D341Med (cell line): ENCODE measurements at regions not wholly inside any gene's neighbourhood (a gene's known extent, or its start where the extent isn't known, plus 50 kb on each side); places are given as distances from the start of the nearest gene placed in this dataset.
"Not testable (repeated sequence)": the region's sequence is repeated elsewhere in the genome, so short reads cannot be mapped to it uniquely, and the experiment has no call there.

Experiments
- DNase-seq: peaks from one replicate; pipeline ENCODE4 v3.0.0; 2012; ENCODE audit warnings: low spot score

DNA sequence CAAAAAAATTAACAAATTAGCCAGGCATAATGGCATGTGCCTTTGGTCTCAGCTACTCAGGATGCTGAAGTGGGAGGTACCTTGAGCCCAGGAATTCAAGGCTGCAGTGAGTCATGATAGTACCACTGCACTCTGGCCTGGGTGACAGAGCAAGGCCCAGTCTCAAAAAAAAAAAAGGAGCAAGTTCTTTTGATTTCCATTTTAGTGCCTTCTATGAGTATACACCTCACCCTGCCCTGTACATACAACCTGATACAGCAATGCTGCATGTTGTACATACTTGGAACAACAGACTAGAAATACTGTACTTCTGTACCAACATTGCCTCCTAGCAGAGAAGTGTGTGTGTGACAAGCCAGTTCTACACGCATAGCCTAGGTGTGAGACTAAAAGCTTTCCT lies 97.3 kb upstream of the CARMIL1 start:
- DNase-seq, result no peak

DNA sequence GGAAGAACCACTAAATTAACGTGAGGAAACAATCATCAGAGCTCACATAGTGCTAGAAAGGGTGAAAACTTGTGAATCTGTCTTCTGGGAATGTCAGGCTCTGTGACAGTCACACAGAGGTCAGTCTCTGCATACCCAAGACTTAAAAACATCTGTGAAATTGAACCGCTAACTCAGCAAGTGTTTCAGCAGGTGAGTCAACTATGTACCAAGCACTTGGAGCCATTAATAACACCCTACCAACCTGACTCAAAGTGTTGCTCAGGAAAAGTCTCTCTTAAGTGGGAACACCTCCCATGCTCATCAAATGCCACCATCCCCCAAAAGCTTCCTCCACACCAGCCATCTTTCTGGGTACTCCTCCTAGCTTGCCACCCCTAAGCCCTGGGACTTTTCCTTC lies 92.3 kb upstream of the CARMIL1 start:
- no peak for DNase-seq

DNA sequence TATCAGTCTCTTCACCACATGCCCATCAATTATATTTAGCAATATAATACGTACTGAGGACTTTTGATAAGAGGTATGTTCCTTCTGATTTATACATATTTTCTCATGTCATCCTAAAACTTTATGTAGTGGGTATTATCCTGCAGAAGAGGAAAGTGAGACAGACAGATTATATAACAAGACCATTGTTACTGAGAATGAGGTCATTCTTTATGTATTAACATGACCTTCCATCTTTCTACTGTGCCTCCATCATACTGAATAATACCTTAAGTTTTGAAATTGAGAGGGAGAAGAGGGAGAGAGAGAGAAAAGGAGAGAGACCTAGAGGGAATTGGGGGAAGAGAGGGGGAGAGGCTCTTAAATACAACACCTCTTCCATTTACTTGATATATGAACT lies 90.9 kb upstream of the CARMIL1 start:
- DNase-seq, result no peak

DNA sequence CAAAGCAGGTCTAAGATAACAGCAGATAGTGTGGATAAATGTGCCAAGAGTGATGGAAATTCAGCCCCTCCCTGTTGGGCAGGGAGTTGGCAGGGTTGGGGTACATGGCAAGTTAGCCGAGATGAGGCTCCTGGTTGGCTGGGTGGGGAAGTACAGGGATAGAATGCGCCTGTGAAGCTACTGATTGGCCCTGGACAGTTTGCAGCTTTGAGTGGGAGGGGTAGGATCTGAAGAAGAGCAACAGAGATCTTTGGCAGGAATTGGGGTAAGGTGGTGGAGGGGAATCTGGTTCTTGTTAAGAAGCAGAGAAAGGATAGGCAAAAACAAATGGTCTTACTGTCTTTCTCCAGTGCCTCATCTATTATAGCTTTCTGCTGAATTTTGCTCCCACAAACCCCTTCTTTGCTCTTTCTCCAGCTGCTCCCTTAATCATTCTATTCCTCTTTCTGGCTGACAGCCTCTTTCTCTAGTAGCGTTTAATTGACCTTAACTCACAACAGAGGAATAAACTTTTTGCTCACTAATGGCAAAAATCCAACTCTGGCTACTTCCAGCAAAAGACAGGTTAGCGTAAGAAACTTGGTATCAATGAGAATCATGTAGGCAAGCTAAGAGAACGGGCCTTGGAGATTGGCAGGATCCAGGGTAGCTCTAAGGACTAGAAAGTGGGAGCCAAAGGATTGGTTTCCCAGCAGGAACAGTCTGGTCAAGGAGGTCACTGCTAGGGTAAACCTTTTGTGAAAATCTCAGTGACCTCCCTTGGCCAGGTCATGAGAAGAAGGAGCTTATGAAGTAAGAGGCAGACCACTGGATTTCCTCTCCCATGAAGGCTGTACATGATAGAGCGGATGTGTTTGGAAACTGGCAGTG lies 86.3 kb upstream of the CARMIL1 start:
- DNase-seq, result no peak

DNA sequence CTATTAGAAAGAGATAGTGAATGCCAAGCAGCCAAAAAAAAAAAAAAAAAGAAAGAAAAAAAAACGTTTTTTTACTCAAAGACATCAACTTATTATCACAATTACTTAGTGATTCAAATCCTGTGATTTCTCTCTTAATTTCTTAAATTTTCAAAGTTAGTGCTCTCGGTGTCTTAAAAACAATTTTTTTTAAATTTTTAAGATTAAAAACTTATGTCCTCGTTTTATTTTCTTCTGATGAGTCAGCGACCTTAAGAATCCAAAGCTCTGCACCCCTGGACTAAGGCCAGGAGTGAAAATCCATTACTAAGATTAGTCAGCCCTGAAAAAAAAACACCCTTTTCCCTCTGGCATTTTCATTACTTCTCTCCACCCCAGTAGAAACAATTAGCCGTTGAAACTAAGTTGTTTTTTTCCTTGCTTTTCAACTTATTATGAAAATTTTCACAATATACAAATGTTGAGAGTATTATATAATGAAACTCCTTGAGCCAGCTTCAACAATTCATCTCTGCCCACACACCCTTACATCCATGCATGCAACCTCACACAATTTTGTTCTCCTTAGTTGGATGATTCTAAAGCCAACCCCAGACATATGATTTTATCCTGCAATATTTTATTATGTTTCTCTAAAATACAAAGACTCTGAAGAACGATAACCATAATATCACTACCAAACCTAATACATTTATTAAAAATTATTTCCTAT lies 85.6 kb upstream of the CARMIL1 start:
- DNase-seq, result no peak

DNA sequence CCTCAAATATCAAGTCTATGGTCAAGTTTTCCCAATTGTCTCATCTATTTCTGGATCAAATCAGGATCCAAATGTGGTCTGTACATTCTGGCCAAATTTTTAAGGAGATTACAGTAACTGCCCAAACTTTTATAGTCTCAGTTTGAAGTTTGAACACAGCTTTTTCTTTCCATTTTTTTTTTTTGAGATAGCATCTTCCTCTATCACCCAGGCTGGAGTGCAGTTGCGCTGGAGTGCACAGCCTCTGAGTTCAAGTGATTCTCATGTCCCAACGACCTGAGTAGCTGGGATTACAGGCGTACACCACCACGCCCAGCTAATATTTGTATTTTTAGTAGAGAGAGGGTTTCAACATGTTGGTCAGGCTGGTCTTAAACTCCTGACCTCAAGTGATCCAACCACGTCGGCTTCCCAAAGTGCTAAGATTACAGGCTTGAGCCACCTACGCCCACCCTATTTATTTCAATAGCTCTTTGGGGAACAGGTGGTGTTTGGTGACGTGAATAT lies 84.9 kb upstream of the CARMIL1 start:
- no peak for DNase-seq

DNA sequence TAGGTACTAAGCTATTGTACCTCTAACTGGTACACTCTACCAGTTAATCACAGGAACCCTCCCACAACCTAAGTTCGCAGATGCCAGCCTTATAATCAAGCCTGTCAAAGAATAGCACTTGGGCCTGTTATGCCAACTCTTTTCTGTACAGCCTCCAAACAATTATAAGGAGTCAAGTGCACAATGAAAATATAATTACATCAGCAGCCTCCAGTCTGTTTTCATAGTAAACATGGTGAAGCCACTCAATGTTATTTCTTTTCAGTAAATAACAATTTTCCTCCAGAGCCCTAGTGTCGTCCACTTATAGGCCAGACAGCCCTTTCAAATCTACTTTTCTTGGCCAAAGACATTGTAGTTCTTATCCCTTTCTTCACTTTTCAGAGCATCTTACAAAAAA lies 82.7 kb upstream of the CARMIL1 start:
- no peak for DNase-seq

DNA sequence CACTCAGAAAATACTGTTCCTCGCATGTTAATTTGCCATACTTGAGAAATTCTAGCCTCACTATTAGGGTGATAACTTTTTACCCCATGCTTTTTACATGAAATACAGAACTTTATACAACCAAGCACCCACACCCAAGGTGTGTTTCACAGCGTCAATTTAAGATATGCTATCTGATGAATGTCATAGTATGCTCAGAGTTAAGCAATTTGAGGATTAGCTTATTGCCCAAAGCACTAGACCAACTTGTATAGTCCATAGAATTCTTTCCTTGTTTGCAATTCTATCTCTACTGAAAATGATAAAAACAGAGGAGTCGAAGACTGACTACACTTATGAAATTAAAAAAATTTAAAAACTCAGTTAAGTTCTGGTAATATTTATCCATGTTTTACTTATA lies 82.1 kb upstream of the CARMIL1 start:
- DNase-seq, result no peak

DNA sequence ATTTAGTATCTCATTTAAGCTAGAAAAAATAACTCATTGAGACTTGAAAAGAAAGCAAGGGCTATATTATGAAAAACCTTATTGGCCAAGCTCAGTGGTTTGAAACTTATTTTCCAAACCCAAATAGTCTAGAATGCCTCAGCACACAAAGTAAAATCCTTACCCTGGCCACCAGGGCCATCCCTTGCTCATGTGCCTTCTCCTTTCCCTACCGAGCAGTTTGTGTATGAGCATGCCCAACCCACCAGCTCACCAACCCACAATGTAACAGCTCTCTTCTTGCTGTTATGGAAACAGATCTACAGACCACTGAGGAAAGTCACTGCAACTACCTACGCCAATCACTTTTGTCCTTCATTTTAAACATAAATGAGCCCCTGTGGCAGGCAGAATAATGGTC lies 79.6 kb upstream of the CARMIL1 start:
- DNase-seq, result no peak

DNA sequence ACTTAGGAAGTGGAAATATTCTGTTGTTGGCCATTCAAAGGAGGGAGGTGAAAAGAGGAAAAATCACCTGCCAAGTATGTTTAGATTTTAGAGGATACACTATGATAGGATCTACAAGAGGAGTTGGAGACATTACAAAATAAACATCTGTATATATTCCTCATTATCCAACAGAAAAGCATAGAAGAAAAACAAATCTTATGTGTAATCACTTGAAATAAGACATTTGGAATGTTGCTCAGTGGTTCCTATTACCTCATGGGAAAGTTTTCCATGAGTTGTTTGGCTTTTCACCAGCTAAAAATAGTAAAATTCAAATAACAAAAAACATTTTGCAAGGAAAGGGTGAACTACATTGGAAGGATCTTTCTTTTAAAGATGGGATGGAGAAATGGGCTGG lies 76.7 kb upstream of the CARMIL1 start:
- DNase-seq, result no peak

DNA sequence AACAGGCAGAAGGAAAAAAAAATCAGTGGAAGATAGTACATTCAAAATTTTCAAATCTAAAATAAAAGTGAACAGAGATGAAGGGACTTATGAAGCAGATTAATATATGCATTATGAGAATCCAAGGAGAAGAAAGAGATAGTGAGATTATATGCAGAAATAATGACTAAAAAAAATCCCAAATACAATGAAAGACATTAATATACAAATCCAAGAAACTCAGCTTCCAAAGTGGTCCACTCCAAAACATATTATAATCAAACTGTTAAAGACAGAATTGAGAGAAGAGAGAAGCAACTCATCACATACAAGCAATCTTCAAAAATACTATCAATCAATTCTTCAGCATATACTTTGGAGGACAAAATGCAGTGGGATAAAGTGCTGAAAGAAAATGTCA lies 73.5 kb upstream of the CARMIL1 start:
- no peak for DNase-seq

DNA sequence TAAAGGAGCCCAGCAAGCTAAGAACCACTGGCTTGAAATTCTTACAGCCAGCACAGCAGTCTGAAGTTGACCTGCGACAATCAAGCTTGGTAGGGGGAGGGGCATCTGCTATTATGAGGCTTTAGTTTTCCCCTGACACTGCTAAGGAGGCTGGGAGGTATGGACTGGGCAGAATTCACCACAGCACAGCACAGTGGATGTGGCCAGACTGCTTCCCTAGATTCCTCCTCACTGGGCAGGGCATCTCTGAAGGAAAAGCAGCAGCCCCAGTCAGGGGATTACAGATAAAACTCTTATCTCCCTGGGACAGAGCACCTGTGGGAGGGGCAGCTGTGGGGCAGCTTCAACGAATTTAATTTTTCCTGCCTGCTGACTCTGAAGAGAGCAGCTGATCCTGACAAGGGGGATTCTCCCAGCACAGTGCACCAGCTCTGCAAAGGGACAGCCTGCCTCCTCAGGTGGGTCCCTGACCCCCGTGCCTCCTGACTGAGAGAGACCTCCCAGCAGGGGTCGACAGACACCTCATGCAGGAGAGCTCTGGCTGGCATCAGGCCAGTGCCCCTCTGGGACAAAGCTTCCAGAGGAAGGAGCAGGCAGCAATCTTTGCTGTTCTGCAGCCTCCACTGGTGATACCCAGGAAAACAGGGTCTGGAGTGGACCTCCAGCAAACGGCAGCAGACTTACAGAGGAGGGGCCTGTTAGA lies 71.6 kb upstream of the CARMIL1 start:
- DNase-seq, result not testable (repeated sequence)

DNA sequence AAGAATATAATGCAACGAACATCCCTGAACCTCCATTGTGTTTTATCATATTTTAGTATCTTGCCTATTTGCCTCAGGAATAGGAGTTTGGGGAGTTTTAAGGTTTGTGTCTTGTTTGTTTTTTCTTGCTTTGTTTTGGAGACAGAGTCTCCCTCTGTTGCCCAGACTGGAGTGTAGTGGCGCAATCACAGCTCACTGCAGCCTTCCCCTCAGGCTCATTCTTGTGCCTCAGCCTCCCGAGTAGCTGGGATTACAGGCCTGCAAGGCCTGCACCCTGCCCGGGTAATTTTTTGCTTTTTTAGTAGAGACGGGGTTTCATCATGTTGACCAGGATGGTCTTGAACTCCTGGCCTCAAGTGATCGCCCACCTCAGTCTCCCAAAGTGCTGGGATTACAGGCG lies 63.3 kb upstream of the CARMIL1 start:
- DNase-seq, result no peak

DNA sequence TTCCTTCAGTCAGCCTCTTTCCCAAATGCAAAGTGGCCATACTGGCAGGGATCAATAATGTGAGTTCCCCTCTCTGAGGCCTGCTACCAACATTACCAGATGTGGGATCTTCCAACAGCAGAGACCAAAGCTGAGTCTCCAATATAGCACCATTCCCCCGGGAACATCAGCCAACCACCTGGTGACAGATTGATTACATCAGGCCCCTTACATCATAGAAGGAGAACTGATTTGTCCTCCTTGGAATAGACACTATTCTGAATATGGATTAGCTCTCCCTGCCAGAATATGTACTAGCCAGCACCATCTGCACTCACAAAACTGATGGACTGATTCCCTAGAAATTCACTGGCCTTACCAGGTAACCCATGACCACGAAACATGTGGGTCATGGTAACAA lies 61.9 kb upstream of the CARMIL1 start:
- no peak for DNase-seq

DNA sequence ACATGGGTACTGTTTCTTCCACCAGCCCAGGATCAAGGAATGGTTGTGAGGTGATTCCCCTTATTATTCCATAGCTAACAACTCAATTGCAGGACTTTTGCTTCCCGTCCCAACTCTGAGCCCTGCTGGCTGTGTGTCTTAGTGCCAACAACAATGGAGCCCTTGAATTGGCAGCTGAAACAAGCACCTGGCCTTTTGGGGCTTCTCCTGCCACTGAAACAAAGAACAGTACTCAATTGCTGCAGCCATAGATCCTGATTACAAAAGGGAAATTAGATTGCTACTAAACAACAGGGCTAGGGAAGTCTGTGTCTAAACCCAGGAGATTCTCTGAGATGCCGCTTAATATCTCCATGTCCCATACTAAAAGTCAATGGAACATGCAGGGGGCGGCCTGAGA lies 61.3 kb upstream of the CARMIL1 start:
- DNase-seq, result no peak

DNA sequence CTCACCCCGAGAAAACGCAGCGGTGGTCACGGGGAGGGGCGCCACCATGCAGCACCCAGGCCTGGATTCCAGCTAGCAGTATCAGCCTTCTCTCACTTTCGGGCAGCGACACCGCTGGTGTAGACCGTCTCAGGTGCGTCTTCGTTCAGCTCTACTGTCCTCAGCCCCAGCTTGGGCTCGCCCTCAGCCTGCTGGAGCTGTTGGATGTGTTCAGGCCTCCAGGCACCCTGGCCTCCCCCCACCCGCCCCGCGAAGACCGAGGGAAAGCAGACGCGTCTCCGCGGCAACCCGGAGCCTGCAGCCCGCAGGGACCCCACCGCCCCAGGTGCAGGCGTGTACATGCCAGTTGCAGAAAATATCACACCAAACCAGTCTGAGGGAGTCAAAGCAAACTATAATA lies 60.8 kb upstream of the CARMIL1 start:
- DNase-seq, result no peak

DNA sequence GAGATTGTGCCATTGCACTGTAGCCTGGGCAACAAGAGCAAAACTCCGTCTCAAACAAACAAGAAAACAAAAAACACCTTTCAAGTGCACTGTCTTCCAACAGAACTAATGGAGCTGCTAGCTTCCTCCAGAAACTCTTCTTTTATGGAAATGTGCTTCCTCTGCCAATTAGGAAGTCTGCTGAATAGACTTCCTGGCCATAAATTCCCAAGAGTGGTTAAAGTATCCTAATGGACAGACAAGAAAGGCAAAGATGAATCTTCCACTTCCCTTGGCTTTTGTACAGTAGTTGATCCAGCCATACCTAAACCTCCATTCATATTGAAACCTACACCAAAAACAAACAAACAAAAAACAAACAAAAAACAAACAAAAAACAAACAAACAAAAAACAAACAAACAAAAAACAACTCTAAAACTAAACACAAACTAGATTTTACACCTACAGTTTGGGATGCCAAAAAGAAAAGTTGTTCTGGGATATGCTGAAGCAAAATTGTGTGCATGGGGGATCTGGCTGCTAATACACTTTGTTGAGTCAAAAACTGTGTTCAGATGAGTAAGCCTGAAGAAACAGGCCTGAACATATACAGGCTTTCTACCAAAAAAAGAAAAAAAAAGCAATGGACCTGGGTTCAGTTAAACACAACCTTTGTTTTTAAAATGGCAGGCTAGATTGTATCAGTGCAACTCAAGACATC lies 59.8 kb upstream of the CARMIL1 start:
- DNase-seq, result no peak

DNA sequence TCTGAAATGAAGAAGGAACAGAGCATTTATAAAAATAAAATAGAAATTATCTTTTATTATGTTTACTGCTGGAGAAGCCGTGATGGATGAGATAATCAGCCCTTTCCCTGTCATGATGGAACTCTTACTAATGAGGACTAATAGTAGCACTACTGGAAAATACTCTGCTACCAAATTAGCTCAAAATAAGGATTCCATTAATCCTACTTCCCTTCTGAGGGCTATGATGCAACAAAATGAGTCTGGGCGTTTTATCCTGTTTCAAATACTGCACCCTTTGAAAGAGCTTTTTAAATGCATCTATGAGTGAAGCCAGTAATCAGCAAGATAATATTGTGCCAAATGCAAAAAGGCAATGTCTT lies 59.3 kb upstream of the CARMIL1 start:
- no peak for DNase-seq

DNA sequence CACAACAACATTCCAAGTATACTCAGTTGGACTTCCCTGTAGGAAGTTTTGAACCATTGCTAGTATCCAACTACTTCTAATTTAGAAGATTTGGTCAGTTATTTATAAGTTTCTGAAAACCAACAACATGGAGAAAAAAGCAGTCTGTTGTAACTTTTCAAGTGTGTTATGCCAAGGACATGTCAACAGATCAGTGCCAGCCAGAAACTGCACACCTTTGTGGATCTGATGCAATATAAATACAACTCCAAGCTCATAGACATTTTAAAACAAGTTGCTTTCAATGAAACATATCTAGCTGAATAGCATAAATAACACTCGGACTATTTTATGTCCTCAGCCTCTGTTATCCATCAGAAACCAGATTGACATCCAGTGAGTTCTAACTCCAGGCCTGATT lies 58.3 kb upstream of the CARMIL1 start:
- no peak for DNase-seq

DNA sequence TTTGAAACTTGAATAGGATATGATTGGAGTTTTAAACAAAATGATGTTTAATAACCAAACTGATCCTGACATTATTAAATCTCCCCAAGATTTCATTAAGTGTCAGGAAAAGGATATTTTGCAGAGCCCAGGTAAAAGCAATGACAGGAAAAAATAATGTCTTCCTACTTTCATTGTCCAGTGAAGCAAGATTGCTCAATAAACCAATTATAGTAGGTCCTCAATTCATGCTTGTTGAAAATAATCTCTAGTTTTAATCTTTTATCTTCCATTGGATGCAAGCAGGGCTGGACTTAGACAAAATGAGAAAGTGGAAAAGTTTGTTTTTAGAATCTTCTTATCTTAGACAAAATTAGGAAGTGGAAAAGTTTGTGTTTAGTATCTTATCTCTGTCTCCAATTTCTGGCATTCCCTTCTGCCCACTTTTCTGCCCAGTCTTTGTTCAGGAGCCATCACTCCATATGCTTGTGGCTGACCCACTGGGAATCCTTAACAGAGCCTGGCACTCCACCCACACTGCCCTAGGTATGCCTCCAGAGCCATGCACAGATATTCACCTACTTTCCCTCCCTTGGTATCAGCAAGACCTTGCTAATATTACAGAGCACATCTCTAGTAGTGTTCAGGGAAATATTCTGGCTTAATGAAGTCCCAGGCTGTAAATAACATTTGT lies 57.0 kb upstream of the CARMIL1 start:
- DNase-seq, result no peak

DNA sequence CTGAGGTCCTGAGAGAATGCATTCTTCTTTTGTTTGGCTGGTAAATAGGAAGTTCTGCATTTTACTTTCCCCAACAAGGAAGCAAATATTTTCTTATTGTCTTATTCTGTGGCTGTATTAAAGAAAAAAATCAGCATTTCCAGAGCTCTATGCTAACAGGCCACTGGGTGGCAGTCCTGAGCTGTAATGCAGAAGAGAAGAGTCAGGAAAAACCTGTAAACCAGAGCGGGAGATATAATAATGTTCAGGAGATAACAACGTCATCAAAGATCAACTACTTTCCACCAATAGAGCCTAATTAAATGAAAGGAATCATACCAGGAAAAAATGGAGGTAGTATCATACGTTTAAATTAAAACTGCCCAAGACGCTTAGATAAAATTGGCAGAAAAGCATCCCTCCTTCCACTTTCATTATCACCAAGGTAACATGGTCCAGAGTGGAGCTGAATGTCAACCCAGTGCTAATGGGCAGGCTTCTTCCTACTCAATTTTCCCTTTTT lies 55.6 kb upstream of the CARMIL1 start:
- DNase-seq, result peak; percentile 64

DNA sequence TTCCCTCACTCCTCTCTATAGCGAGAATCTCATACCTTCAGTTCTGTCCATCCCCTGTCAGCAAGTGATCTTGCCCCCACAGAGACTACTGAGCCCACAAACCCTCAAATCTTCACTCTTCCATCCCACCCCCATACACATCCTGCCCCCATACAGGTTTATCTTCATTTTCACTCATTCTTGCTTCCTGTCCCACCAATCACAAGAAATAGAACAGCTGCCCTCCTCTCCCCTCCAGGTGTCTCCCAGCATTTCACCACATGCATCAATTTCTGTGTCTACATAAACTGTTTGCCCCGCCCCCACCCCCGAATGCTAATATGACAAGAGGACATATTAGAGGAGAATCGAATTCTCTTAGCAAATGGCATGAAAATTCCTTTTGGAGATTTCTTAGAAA lies 54.9 kb upstream of the CARMIL1 start:
- DNase-seq, result no peak
